ENCODE measurements at regions not wholly inside any gene's neighbourhood (a gene's known extent, or its start where the extent isn't known, plus 50 kb on each side); places are given as distances from the start of the nearest gene placed in this dataset.

DNA sequence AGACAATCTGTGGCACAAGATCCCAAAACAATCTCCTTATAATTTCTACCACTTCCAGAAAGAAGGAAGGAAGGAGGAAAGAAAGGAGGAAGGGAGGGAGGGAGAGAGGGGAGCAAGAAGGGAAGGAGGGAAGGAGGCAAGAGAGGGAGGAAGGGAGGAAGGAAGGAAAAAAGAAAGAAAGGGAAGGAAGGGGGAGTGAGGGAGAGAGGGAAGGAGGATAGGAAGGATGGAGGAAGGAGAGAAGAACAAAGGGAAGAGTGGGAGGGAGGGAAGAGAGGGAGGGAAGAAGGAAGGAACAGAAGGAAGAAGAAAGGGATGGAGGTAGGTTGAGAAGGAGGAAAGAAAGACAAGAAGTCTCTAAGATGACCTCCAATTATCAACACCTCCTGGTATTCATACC, 185.5 kb upstream of the NFE2L3 start:
- DNase-seq, result no peak

DNA sequence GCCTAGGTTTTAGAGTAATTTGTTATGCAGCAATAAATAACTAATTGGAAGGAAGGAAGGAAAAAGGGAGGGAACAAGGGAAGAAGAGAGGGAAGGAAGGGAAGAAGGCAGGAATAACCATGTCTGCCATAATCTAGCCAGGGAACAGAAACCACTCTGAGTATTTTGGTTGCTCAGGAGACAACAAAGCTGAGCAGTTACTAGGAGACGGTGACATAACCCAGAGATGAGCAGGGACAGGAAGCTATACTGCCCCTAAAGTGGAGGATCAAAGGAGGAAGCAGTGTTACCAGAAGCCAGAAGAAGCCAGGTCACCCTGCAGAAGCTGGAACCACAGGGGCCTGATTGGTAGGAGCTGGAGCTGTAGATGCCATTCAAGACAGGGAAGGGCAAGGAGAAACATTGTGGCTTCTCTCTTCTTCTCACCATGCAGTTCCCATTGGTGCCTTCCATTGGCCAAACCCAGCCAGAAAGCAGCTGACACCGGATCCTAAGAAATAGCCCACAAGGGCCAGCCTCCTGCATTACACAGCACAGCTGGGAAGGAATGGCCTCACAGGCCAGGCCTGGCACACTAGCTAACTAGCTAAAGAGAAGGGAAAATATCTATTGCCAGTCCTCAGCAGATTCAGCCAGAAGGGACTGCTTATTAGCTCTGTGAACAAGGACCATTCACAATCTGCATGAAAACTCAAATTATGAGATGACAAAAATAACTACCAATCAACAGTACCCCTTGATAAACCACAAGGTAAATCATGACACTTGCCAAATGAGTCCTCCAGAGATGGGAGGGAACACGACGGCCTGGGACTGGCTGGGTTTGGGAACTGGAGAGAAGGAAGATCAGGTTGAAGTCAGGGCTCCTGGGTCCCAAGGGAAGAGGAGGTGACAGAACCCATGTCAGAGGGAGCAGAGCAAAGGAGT, 184.5 kb upstream of the NFE2L3 start:
- no peak for DNase-seq

DNA sequence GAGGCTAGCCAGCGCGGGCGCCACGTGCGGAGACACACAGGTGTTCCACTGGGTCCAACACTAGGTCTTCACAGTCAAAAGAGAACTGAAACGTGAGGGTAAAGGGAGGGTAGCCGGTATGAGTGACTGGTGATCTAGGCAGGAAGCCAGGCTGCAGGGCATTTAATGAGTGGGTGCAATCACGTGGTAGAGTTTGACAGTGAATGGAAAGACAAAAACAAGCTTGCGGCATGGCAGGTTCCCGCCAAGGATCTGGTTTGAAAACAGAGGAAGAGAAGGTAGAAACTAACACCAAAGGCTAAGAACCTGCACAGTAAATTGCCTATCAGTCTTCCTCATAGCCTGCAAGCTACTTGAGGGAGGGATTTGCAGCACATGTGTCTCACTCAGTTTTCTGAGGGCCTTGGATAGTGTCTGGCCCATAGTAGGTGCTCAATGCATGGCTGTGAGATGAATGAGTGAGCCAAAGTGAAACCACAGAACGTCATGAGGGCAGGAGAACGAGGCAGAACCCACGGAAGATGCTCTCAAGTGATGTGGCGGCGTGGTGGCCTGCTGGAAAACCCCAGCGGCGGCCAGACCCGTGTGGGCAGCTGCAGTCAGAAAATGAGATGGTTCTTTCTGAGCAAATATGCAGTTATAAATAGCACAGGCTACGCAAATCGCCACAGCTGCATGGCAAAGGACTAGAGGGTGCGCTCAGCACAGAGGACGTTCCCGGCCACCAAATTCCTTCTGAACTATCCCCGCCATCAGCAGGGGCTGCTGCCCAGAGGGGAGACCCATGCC, 183.6 kb upstream of the NFE2L3 start:
- no peak for DNase-seq

DNA sequence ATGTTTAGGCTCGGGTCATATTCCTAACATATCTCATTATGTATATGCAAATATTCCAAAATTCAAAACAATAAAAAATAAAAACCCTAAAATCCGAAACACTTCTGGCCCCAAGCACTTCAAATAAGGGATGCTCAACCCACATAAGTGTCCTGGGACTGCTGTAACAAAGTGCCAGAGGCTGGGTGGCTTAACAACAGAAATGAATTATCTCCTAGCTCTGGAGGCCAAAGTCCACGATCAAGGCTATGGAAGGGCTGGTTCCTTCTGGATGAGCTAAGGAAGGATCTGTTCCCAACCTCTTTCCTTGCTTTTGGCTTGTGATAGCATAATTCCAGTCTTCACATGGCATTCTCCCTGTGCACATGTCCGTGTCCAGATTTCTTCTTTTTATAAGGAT, 181.6 kb upstream of the NFE2L3 start:
- DNase-seq, result no peak

DNA sequence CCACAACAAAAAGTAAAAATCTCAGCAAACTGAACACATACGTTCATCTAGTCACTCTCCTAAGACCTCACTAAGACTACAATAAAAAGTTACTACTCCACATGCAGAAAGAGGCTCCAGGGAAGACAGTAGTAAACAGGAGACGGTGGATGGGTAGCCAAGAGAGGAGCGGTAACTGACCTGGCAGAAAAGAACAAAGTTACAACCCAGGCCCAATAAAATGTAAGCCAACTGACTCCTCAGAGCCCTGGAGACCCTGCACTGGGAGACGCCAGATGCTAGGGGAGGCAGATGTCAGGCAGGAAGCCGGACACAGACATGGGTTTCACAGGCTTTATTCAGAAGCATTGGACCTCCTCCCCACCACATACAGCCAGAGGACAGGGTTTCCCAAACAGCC, 181.1 kb upstream of the NFE2L3 start:
- DNase-seq, result no peak

DNA sequence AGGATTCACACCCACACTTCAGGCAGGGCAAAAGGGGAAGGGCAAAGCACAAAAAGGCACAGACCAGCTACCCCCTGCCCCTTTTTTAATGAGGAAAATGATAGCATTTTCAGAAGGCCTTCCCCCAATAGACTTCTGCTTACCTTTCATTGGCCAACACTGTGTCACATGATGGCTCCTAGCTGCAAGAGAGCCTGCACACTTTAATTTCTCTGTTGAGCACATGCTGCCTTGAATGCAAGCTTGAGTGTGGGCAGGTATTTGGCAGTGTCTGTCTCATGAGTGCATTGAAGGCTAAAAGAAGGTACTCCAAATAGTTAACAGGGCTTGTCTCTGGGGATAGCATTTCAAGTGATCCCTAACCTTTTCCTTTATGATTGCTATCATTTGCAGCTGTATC, 175.4 kb upstream of the NFE2L3 start:
- no peak for DNase-seq

DNA sequence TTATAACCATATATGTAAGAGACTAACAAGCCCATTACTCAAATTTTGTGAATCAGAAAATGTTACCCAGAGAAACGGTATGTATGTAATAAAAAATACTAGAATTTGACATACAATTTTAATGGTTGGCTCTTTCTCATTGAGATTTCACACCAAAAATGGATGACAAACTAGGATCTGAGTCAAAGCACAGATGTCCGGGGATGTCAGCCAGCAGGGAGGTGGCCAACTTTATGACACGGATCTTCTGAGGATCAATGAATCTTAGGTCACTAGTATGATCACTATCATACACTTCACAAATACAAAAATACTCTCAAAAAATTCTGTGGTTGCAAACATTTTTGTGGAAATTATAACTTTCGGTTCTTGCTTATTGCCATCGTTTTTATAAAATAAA, 173.5 kb upstream of the NFE2L3 start:
- no peak for DNase-seq

DNA sequence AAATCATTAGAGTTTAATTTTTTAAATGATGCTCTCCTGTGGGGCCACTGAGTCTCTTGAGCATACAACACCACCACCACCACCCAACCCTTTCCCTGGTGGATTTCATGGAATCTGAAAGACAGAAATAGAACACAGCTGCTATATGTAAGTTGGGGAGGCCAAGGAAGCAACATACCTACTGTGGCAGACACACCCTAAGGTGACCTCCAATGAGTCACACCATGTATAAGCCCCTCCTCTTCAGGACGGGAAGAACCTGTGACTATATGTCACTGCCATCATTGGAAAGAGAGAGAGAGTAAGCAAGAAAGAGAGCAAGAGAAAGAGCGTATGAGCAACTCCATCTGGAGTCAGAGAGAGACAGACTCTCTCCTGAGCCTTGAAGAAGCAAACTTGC, 172.4 kb upstream of the NFE2L3 start:
- DNase-seq, result no peak

DNA sequence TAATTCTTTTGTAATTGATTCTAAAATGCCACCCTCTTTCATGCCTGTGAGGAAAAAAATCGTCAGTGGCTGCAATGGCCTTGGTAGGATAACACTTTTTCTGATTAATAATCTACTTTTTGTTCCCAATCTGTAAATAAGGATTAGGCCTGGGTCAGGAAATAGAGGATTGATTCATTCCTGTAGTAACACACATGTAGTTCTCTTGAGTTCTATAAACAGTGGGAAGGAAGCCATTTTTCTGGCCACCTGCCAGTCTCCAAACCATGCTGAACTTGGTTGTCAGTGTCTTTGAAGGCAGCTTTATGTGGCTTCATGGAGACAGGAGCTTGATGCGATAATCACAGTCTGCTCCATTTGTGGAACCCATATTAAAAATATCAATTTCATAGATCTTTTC, 169.3 kb upstream of the NFE2L3 start:
- no peak for DNase-seq

DNA sequence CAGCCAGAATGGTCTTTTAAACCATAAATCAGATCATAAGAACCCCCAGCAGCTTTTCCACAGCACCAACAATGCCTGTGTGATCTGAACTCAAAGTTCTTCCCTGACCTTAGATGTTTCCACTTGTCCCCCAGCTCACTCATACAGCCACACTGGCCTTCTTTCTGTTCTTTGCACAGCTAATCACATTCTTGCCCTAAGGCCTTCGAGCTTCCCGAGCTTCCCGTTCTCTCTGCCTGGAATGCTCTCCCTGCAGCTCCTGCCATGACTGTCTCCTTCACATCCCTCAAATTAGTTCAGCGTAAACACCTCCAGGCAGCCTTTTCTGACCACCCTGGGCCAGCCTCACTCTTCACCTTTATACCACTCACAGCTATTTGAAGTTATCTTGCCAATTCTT, 166.8 kb upstream of the NFE2L3 start:
- DNase-seq, result no peak

DNA sequence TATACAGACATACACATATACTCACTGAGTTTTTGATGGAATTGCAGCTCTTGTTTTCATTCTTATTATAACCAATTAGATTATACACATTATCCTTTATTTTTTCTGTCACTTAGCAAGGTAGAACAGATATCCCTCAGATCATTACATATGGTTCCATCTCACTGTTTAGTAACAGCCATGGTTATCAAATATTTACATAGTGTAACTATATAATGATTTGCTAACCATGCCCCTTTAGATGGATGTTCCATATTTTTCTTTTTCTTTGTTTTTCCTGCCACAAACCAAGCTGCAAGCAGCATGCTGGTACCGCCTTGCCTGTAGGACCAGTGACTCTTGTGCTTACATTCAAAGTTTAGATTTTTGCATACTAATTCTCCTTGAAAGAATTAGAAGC, 163.4 kb upstream of the NFE2L3 start:
- DNase-seq, result no peak

DNA sequence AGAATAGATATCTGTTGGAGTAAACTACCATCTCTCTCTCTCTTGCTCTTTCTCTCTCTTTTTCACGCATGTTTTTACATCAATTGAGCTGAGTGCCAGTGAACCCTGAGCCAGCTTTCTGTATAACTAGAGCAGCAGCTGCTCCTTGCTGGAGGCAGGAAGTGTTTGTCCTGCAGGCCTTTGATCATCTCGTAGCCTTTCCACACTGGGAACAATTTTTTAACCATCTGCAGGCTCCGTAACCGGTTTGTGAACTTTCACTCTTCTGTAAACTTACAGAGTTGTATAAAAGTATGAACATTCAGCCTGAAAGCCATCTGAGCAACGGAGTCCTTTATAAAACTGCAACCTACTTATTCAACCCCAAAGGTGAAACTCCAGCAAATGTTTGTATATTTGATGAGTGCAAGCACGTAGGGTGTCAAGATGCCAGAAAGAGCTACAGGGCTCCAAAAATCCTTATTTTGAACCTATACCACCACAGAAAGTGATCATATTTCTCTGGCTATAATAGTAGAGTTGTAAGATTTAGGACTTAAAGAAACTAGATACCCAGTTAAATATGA, 162.8 kb upstream of the NFE2L3 start:
- DNase-seq, result no peak

DNA sequence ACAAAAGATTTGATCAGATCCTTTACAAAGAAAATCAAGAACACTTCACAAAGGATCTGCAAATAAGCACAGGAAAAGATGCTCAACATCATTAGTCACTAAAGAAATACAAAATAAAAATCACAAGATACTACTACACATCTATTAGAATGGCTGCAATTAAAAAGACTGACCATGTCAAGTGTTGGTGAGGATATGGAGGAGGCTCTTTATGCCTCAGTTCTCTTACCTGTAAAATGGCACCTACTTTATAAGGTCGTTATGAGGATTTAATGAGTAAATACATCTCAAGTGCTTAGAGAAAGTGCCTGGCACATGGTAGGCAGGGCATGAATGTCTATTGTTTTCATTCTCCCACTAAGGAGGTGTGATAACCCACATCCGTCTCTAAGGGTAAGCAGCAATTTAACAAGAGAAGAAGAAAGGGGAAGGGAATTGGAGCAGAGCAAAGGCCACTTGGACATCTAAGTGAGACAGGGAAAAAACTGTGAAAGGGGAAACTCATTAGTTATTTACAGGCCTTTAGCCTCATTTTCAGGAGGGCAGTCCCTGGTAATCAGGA, 157.5 kb upstream of the NFE2L3 start:
- no peak for DNase-seq

DNA sequence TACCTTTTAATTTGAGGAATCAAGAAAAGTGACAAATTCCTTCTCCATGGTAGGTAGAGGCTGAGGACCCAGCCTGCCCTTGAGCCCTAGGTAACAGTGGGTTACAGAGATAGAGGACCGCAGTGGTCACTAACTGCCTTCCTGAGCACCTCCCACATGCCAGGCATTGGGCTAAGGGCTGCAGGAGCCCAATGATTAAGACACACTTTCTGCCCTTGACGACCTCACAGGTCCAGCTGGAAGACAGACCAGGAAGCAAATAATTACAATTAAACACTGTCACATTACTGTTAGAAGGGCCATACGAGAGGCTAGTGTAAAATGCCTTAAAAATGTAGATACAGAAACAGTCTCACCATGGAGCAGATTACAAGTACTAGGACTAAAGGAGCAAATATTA, 156.8 kb upstream of the NFE2L3 start:
- no peak for DNase-seq

DNA sequence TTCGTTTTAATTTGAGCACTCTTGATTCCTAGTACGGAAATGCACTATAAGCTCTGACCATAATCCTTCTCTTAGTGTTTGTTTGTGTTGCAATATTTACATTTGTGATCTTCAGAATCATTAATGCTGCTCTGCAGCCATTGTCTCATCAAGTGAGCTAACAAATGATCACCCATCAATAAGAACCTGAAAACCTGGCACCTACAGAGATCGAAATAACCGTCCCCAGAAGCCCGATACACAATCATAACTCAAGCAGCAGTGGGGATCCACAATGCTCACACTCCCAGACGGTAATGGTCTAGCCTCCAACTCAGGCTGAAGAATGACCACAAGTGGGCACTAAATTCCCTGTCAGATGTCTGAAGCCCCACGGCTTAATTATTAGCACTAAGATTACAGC, 156.0 kb upstream of the NFE2L3 start:
- DNase-seq, result no peak

DNA sequence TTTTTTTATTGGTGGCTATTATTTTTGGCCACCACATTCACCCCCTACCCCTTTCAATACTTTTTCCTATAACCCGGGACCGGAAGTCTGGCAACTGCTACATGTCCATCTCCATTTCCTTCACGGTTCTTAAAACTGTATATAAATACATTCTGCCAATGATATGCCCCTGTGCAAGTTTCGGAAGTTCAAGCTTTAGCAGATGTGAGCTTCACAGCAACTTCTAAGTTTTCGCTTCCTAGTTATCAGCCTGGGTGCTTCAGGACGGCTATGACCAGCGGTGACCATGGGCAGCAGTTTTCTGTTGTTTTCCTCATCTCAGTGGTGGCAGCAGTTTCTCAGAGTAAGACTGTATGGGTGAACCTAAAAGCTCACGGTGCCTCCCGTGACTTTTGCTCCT, 153.5 kb upstream of the NFE2L3 start:
- DNase-seq, result no peak

DNA sequence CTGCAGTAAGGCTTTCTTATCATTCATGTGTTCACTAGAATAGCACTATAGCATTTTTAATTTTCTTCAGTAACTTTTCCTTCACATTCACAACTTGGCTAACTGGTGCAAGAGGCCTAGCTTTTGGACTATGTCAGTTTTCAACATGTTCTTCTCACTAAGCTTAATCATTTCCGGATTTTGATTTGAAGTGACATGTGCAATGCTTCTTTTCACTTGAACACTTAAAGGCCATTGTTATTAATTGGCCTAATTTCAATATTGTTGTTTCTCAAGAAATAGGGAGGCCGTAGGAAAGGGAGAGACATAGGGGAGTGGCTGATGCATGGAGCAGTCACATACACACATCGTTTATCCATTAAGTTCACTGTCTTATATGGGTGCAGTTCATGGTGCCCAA, 151.2 kb upstream of the NFE2L3 start:
- DNase-seq, result no peak

DNA sequence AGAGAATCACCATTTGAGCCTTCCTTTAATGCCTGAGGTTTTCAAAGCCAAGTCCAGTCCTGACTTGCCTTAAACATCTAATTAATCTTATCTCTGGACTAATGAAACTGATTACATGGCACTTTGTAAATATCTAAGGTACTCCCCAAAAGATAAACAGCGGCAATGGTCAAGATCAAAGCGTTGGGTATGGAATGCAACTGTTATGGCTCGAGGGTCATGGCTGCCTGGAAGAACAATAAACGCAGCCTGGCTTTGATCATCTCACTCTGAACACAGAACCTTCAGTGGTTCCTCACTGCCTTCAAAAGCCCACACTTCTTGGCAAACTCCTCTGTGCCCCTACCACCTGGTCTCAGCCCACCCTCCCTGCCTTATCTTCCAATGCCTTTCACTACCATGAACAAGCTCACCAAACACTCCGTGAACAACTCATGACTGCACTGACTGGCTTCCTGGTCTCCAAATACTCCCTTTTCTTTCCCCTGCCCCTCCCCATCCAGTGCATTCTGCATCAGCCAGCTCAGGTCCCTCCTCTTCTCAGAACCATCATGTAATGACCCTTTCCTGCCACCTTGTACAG, 150.2 kb upstream of the NFE2L3 start:
- no peak for DNase-seq

DNA sequence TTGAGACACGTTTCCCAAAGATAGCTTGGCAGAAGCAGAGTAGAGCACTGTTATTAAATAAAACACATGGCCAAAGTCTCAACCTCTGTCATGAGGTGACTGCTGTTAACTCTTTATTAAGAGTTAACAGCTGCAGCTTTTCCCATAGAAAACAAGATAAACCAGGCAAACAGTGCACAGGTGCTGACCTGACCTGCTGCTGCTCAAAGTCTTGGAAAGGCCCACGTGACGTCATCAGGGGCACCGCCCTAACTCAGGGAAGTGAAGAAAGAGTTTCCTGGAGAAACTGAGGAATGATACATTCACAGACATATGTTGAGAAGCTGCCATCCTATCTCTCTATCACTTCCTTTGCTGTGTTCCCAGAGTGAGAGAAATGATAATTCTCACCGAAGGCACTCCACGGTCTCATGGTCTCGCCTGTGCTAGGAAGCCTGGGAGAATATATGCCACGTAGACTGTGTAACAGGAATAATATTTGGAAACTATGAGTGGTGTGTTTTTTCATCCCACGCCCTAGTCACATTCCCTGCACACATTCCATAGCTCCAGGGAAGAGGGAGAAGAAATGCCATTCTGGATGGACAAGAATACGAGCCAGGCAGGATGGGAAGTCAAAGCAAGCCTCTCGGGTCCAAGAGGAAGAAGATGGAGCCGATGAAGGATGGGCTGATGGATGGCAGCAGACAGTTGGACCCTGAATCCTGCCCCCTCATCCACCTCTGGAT, 146.2 kb upstream of the NFE2L3 start:
- DNase-seq, result no peak

DNA sequence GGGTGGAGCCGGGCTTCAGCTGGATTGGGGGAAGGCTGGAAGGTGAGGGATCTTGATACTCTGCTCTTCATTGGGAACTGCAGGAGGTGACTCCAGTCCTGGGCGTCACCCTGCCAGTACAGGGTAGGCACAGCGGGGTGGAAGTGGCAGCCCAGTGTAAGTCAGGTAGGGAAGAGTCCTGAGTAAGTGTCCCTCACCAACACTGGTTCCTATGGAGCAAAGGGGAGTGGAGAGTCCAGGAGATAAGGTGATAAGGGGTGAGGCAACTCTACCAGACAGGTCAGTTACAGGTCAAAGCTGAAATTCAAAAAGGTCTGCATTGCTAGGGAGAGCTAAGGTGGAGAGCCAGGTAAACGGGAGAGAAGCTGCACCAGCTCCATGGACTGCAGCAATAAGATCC, 145.6 kb upstream of the NFE2L3 start:
- no peak for DNase-seq

DNA sequence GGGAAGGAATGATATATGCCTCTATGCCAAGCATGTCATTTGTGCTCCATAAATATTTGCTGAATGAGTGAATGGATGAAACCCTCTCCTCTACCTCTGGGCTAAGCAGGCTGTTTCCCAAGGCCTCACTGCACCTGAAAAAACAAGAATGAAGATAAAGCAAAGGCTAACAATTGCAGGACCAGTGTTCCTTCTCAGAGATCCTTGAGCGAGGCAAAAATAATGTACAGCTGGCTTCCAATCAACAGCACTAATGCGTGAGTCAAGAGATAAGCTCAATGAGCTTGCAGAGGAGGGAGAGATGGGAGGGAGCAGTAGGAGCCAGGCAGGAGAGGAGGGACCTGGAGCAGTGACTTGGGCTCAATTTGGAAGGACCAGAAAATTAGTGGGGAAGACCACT, 144.5 kb upstream of the NFE2L3 start:
- DNase-seq, result no peak

DNA sequence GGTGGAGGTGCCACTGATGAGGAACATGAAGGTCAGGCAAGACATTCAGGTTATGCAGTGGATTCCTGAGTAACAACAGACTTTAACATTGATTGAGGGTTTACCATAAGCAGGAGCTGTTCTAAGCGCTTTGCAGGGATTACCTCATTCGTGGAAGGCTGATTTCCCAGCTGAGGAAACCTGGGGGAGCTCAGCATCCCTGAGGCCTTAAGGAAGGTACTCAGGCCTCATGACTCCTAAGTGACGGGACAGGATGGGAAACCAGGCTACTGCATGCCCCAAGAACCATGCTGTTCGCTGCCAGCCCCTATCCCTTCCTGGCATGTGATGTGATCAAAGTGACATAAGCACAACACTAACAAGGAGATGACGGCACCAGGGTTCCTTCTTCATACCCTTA, 143.6 kb upstream of the NFE2L3 start:
- no peak for DNase-seq
